A549 (cell line): ENCODE measurements at regions not wholly inside any gene's neighbourhood (a gene's known extent, or its start where the extent isn't known, plus 50 kb on each side); places are given as distances from the start of the nearest gene placed in this dataset.

Experiments
- ATAC-seq, 2 experiments: fragments of 200-7000 bp in 1 of 2; fragments of >200 bp in 1 of 2; cut with Nextera tagmentation in 1 of 2; cut with Tn5 transposase in 1 of 2; 3 replicates each; pipeline versions ENCODE4 v1.8.0 to v1.9.1; 2018 to 2020; ENCODE audit warnings: mild to moderate bottlenecking in 1 of 2, moderate library complexity in 1 of 2
- CTCF ChIA-PET: fragments of 300-600 bp; sonication (Branson Sonifier 250); formaldehyde crosslinking; extraction: SDS; loops from one replicate; lab custom pipeline; 2021; ENCODE audit warnings: antibody characterized with exemption, inconsistent platforms; lab: Yijun Ruan, JAX
- POLR2A ChIA-PET: fragments of 350-600 bp; formaldehyde crosslinking; extraction: SDS; loops from one replicate; lab custom pipeline; 2021; ENCODE audit warnings: antibody characterized with exemption, inconsistent platforms; lab: Yijun Ruan, JAX
- DNase-seq, 2 experiments: peaks; one replicate each; pipeline versions ENCODE4 v3.0.0 to v3.0.0-alpha.2; 2011 to 2016; ENCODE audit warnings: low read depth in 1 of 2, low spot score in 1 of 2
- FAIRE-seq: peaks from 2 replicates; lab custom pipeline; 2011; peaks lifted over from hg19 to GRCh38; lab: Jason Lieb, UNC
- H3K27ac ChIP-seq, 2 experiments: fragments of >200 bp; sonication (Bioruptor Twin); formaldehyde crosslinking; 3 replicates each; pipeline ENCODE4 v1.5.1; 2016 to 2017
- H3K4me1 ChIP-seq: fragments of >200 bp; sonication (Bioruptor Twin); formaldehyde crosslinking; 3 replicates; pipeline ENCODE4 v1.6.1; 2016
- H3K4me2 ChIP-seq: fragments of >200 bp; sonication (Bioruptor Twin); formaldehyde crosslinking; 3 replicates; pipeline ENCODE4 v1.6.1; 2016
- H3K4me3 ChIP-seq: fragments of >200 bp; sonication (Bioruptor Twin); formaldehyde crosslinking; 3 replicates; pipeline ENCODE4 v1.5.1; 2016
- H3K9me3 ChIP-seq: fragments of >200 bp; sonication (Bioruptor Twin); formaldehyde crosslinking; 3 replicates; pipeline ENCODE4 v1.6.1; 2016
- BHLHE40 ChIP-seq: IDR thresholded peaks from 2 replicates; pipeline ENCODE4 v1.6.1; 2012; ENCODE audit warnings: low read depth, low read length, inconsistent platforms
- CTCF ChIP-seq: fragments of >200 bp; sonication (Bioruptor Twin); formaldehyde crosslinking; IDR thresholded peaks from 3 replicates; pipeline ENCODE4 v1.5.1; 2016
- E2F6 ChIP-seq: IDR thresholded peaks from 2 replicates; pipeline ENCODE4 v1.6.1; 2012; ENCODE audit warnings: low read depth, borderline replicate concordance
- EHF ChIP-seq: fragments of 250-450 bp; sonication (Bioruptor Pico); IDR thresholded peaks from 2 replicates; pipeline ENCODE4 v1.5.0; 2020; ENCODE audit warnings: mild to moderate bottlenecking
- ESRRA ChIP-seq: fragments of 150-350 bp; IDR thresholded peaks from 2 replicates; pipeline ENCODE4 v1.6.1; 2014; ENCODE audit warnings: mild to moderate bottlenecking, low read length, borderline replicate concordance
- FOSB ChIP-seq: fragments of 250-450 bp; sonication (Bioruptor Pico); IDR thresholded peaks from 2 replicates; pipeline ENCODE4 v1.5.0; 2020; ENCODE audit warnings: mild to moderate bottlenecking, moderate library complexity
- GATA3 ChIP-seq: IDR thresholded peaks from 2 replicates; pipeline ENCODE4 v1.6.1; 2012; ENCODE audit warnings: borderline replicate concordance
- HES2 ChIP-seq: fragments of >200 bp; sonication (Bioruptor Twin); formaldehyde crosslinking; IDR thresholded peaks from 2 replicates; pipeline ENCODE4 v1.6.1; 2016
- HMGXB4 ChIP-seq: fragments of 250-450 bp; sonication (Bioruptor Pico); IDR thresholded peaks from 2 replicates; pipeline ENCODE4 v1.5.0; 2021; ENCODE audit warnings: mild to moderate bottlenecking, moderate library complexity, borderline replicate concordance
- KDM1A ChIP-seq: fragments of 200-600 bp; sonication (generic); IDR thresholded peaks from 2 replicates; pipeline ENCODE4 v1.6.1; 2016; ENCODE audit warnings: low read depth, mild to moderate bottlenecking
- KDM5A ChIP-seq: fragments of 200-600 bp; sonication (generic); IDR thresholded peaks from 2 replicates; pipeline ENCODE4 v1.6.1; 2016; ENCODE audit warnings: antibody characterized with exemption, mild to moderate bottlenecking
- MAFK ChIP-seq: fragments of 450-650 bp; IDR thresholded peaks from 2 replicates; pipeline ENCODE4 v1.6.1; 2014; ENCODE audit not compliant: partially characterized antibody
- MAZ ChIP-seq: fragments of 150-350 bp; IDR thresholded peaks from 2 replicates; pipeline ENCODE4 v1.6.1; 2014; ENCODE audit warnings: antibody characterized with exemption, low read depth, low read length, borderline replicate concordance
- NFE2L2 ChIP-seq: fragments of 150-350 bp; conservative IDR thresholded peaks from 2 replicates; pipeline ENCODE4 v1.6.1; 2014; ENCODE audit warnings: low read length
- POLR2A ChIP-seq: IDR thresholded peaks from 2 replicates; pipeline ENCODE4 v1.6.1; 2012; ENCODE audit warnings: mild to moderate bottlenecking, low read length
- POLR2AphosphoS2 ChIP-seq: conservative IDR thresholded peaks from 2 replicates; pipeline ENCODE4 v1.6.1; 2012; ENCODE audit warnings: low read length, improper control_type of control experiment, inconsistent platforms
- RAD21 ChIP-seq, 2 experiments: fragments of >200 bp in 1 of 2; sonication (Bioruptor Twin) in 1 of 2; formaldehyde crosslinking in 1 of 2; IDR thresholded peaks in 1 of 2; conservative IDR thresholded peaks in 1 of 2; 2 replicates in 1 of 2; 3 replicates in 1 of 2; pipeline ENCODE4 v1.6.1; 2012 to 2018; ENCODE audit warnings: inconsistent platforms in 1 of 2
- RCOR1 ChIP-seq: fragments of 150-350 bp; IDR thresholded peaks from 2 replicates; pipeline ENCODE4 v1.6.1; 2014; ENCODE audit warnings: antibody characterized with exemption, low read length, low read depth
- REST ChIP-seq: fragments of 200-600 bp; sonication (generic); IDR thresholded peaks from 2 replicates; pipeline ENCODE4 v1.6.1; 2016; ENCODE audit warnings: antibody characterized with exemption, mild to moderate bottlenecking, moderate library complexity
- SMC3 ChIP-seq: fragments of >200 bp; sonication (Bioruptor Twin); formaldehyde crosslinking; IDR thresholded peaks from 3 replicates; pipeline ENCODE4 v1.6.1; 2018; ENCODE audit warnings: inconsistent platforms
- SREBF2 ChIP-seq: fragments of 450-650 bp; IDR thresholded peaks from 2 replicates; pipeline ENCODE4 v1.6.1; 2014; ENCODE audit warnings: mild to moderate bottlenecking, moderate library complexity
- ZFP36 ChIP-seq: fragments of 450-650 bp; IDR thresholded peaks from 2 replicates; pipeline ENCODE4 v1.6.1; 2014; ENCODE audit warnings: borderline replicate concordance; ENCODE audit not compliant: partially characterized antibody
- ZNF302 ChIP-seq: fragments of 250-450 bp; sonication (Bioruptor Pico); IDR thresholded peaks from 2 replicates; pipeline ENCODE4 v1.9.0; 2021; ENCODE audit warnings: inconsistent platforms, mild to moderate bottlenecking, moderate library complexity
- WGBS: methylation state at CpG from one replicate; pipeline ENCODE4 v1.1.6; 2017; ENCODE audit errors: missing lambda C conversion rate; 5-methylcytosine and 5-hydroxymethylcytosine counted together

GRCh38 chr5:74934949-74935751 lies 69.0 kb upstream of the FAM169A start:
- TF ChIP-seq CTCF (0 out of 3 replicates have a peak, but pooled peaks have one; percentile 18), E2F6 (no peak), FOSB (CRISPR knock-in tag) (no peak), HES2 (no peak), ZFP36 (no peak), MAFK (peak; percentile 72), RAD21 (conservative IDR thresholded peaks at IDR 0.05 in 1 of 2, IDR thresholded peaks at IDR 0.05 in 1 of 2) (0 out of 5 replicates have a peak, but pooled peaks of 1 of the 2 experiments have one; percentile 19), MAZ (no peak), POLR2A (no peak), KDM1A (no peak)
- no peaks in the 10 kb centered on the region for H3K9me3 ChIP-seq
- no peak for DNase-seq
- H3K4me3 ChIP-seq: no peak overlapping the region
- ATAC-seq: peak; percentile 29 to 54; a peak in 3 of 6 replicates
- no peak for FAIRE-seq
- no peak overlapping the region for H3K4me2 ChIP-seq
- POLR2A ChIA-PET: no interaction called here
- WGBS: 65% methylated on average over 9 of the region's 9 CpGs
- CTCF ChIA-PET: interaction anchor here (0.6 to 2.1 kb wide), 6 partner anchors 10 to 262 kb away, joined by 3 to 8 read pairs (median 4); no protein-coding TSS in a partner anchor
- no peak overlapping the region for H3K27ac ChIP-seq
- H3K4me1 ChIP-seq: no peaks in the 10 kb centered on the region

GRCh38 chr5:74927336-74927735 lies 61.1 kb upstream of the FAM169A start:
- Histone ChIP-seq H3K9me3 (no peaks in the 10 kb centered on the region), H3K27ac (no peak overlapping the region), H3K4me3 (no peak overlapping the region), H3K4me1 (no peaks in the 10 kb centered on the region)
- no peak for ATAC-seq
- 68% methylated on average over 2 of the region's 2 CpGs for WGBS
- no peak for FAIRE-seq
- no peak for TF ChIP-seq MAFK
- no peak for TF ChIP-seq GATA3
- TF ChIP-seq BHLHE40: no peak
- TF ChIP-seq KDM5A: no peak
- no peak for TF ChIP-seq SREBF2
- TF ChIP-seq MAZ: no peak
- TF ChIP-seq REST: no peak
- no peak for TF ChIP-seq RCOR1
- no peak for TF ChIP-seq SMC3
- TF ChIP-seq POLR2AphosphoS2: no peak
- TF ChIP-seq RAD21 (conservative IDR thresholded peaks at IDR 0.05 in 1 of 2, IDR thresholded peaks at IDR 0.05 in 1 of 2): no peak
- TF ChIP-seq E2F6: no peak
- no peak for TF ChIP-seq EHF
- no peak for TF ChIP-seq NFE2L2
- TF ChIP-seq ESRRA: no peak
- no peak for TF ChIP-seq HMGXB4 (CRISPR knock-in tag)
- TF ChIP-seq ZNF302 (CRISPR knock-in tag): no peak
- TF ChIP-seq, all 56 proteins: peak for 0
- CTCF ChIA-PET: no interaction called here
- POLR2A ChIA-PET: no interaction called here
- no peak for DNase-seq
- H3K4me2 ChIP-seq: no peak overlapping the region
